ENCODE measurements at regions not wholly inside any gene's neighbourhood (a gene's known extent, or its start where the extent isn't known, plus 50 kb on each side); places are given as distances from the start of the nearest gene placed in this dataset.

DNA sequence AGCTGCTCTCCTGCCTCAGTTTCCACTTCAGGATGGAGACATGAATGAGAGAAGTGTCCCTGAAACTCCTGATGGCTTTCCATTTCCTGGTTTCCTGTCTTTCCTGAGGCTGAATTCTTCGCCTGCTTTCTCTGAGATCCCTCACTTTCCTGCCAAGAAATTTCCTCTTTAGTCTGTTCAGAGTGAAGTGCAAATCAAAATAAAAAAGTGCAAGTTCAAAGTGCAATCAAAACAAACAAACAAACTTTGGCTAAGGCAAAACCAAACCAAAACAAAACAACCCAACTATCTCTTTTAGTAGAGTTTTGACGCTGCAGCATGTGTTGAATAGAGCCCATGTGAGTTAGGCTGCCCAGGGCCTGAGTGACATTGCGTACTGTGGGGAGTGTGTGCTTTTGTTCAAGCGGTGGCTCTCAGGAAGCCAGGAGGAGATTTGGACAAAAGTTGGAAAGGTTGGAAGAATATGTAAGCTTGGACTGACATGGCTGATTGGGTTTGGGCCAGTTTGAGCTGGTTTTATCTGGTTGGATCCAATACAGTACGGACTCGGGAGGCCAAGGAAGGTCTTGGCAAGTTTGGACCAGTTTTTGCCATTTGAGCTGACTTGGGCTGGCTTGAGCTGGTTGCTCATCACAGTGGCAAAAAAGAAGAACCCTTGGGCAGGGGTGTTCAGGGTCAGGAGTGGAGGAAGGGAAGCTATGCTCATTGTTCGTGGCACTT, 61.1 kb upstream of the TINAGL1 start:
- TF ChIP-seq EZH2phosphoT487 (IDR thresholded peaks at IDR 0.05; ENCODE audit: insufficient read depth, low read depth): no peak
- no peak for TF ChIP-seq EZH2 (IDR thresholded peaks at IDR 0.05; ENCODE audit: insufficient read depth, poor library complexity, severe bottlenecking)
